ENCODE measurements at regions not wholly inside any gene's neighbourhood (a gene's known extent, or its start where the extent isn't known, plus 50 kb on each side); places are given as distances from the start of the nearest gene placed in this dataset.

GRCh38 chr17:77274096-77274845 is 133.5 kb downstream of the SEC14L1 start:
- WGBS, 4 donors: 83 to 90% (median 87%) methylated on average over 17 of the region's 17 CpGs
- TF ChIP-seq, protein P1, sequence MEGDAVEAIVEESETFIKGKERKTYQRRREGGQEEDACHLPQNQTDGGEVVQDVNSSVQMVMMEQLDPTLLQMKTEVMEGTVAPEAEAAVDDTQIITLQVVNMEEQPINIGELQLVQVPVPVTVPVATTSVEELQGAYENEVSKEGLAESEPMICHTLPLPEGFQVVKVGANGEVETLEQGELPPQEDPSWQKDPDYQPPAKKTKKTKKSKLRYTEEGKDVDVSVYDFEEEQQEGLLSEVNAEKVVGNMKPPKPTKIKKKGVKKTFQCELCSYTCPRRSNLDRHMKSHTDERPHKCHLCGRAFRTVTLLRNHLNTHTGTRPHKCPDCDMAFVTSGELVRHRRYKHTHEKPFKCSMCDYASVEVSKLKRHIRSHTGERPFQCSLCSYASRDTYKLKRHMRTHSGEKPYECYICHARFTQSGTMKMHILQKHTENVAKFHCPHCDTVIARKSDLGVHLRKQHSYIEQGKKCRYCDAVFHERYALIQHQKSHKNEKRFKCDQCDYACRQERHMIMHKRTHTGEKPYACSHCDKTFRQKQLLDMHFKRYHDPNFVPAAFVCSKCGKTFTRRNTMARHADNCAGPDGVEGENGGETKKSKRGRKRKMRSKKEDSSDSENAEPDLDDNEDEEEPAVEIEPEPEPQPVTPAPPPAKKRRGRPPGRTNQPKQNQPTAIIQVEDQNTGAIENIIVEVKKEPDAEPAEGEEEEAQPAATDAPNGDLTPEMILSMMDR (IDR thresholded peaks at IDR 0.05): no peak
- no peak for TF ChIP-seq POLR2A (IDR thresholded peaks at IDR 0.05)
- H3K27me3 ChIP-seq: peaks cover 0 to 4% (median 0%) of the 10 kb centered on the region in 9 donors
- peaks cover 0 to 25% (median 0%) of the 10 kb centered on the region in 12 donors for H3K4me1 ChIP-seq
- H3K36me3 ChIP-seq: no peaks in the 10 kb centered on the region
- H3K4me3 ChIP-seq: peak overlapping the region in 1 of 12 donors; percentile 40
- DNase-seq (no peak), ATAC-seq (no peak)
- peak overlapping the region in 1 of 12 donors; percentile 79 for H3K27ac ChIP-seq
- H3K9me3 ChIP-seq: no peaks in the 10 kb centered on the region
- intact Hi-C loops (cut with DNase I): no loop called here

- no peaks in the 10 kb centered on the region for H3K36me3 ChIP-seq
- peaks cover 4 to 15% (median 10%) of the 10 kb centered on the region in 9 donors for H3K27me3 ChIP-seq
- peaks cover 0 to 53% (median 9%) of the 10 kb centered on the region in 12 donors for H3K4me1 ChIP-seq
- intact Hi-C loops (cut with DNase I): no loop called here
- 72 to 79% (median 75%) methylated on average over 18 to 20 of the region's 20 CpGs for WGBS, 4 donors
- H3K27ac ChIP-seq: no peak overlapping the region
- no peak overlapping the region for H3K4me3 ChIP-seq
- peak in 2 of 4 donors; percentile 12 to 25 for ATAC-seq
- TF ChIP-seq, protein P1 (IDR thresholded peaks at IDR 0.05): no peak
- TF ChIP-seq POLR2A (IDR thresholded peaks at IDR 0.05): no peak
- no peak for DNase-seq
- H3K9me3 ChIP-seq: no peaks in the 10 kb centered on the region
Observed at GRCh38 chr17:77279448-77280303, 138.9 kb downstream of the SEC14L1 start.

DNA sequence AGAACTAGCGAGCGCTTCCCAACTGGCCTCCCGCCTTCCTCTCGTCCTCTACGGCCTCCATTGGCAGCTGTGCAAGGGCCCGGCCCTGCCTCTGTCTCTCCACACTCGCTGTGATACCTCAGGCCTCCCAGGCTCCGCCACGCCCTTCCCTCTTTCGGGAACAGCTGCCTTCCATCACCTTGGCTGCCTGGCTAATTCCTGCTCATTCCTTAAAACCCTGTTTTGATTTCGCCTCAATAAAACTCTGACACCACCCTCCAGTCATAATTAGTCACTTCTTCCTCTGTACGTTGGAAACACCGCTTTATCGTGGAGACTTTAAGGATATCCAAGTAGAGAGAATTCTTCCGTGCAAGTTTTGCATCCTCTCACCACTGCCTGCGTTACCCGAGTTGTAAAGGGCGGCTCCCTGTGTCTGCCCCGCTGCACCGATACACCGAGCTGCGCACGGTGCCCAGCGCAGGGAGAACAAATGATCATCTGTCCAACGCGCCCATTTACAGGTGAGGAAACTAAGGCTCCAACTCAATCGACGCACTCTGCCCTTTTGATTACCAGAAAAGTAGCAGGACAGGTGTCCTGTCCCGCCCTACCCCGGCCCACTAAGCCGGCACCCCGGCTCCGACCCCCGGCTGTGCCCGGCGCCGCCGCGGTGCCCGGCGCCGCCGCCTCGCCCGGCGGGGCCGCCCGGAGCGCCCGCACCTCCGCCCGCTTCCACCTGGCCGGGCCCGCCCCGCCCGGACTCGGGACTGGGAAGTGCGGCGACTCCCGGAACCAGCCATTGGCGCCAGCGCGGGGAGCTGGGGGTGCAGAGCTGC is 139.7 kb downstream of the SEC14L1 start:
- peaks cover 4 to 15% (median 10%) of the 10 kb centered on the region in 9 donors for H3K27me3 ChIP-seq
- peaks cover 0 to 53% (median 9%) of the 10 kb centered on the region in 12 donors for H3K4me1 ChIP-seq
- no peaks in the 10 kb centered on the region for H3K9me3 ChIP-seq
- DNase-seq (peak in 3 of 5 donors; percentile 48 to 78 (median 51)), ATAC-seq (peak in 1 of 4 donors; percentile 7)
- no peak for TF ChIP-seq POLR2A (IDR thresholded peaks at IDR 0.05)
- TF ChIP-seq, protein P1 (IDR thresholded peaks at IDR 0.05): no peak
- WGBS, 4 donors: 17 to 42% (median 20%) methylated on average over 29 to 63 of the region's 63 CpGs
- intact Hi-C loops (cut with DNase I): no loop called here
- peak overlapping the region in 11 of 12 donors; percentile 28 to 66 (median 55) for H3K4me3 ChIP-seq
- H3K27ac ChIP-seq: no peak overlapping the region
- no peaks in the 10 kb centered on the region for H3K36me3 ChIP-seq
